GM21360 (cell line): ENCODE measurements at regions not wholly inside any gene's neighbourhood (a gene's known extent, or its start where the extent isn't known, plus 50 kb on each side); places are given as distances from the start of the nearest gene placed in this dataset.
"Not testable (repeated sequence)": the region's sequence is repeated elsewhere in the genome, so short reads cannot be mapped to it uniquely, and the experiment has no call there.

Source experiments
- ATAC-seq: cut with Tn5 transposase; IDR thresholded peaks from one replicate; pipeline ENCODE4 v1.9.1; 2021; ENCODE audit warnings: mild to moderate bottlenecking, moderate library complexity; ENCODE audit not compliant: unreplicated experiment

DNA sequence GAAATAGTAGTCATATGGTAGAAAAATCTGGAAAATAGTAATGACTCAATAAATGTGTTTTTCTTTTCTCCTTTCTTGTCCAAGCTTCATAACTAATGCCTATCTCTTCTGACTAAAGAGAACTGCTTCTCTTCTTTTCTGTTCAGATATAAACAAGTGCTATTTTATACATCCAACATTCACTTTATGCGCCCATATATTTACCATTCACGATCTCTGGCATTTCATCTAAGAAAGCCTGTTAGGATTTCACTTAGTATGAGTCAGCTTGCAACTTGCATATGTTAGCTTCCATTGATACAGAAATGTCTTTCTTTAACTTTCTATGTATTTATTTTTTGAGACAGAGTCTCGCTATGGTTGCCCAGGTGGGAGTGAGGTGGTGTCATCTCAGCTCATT is 224.9 kb downstream of the VAPA start:
- no peak for ATAC-seq

DNA sequence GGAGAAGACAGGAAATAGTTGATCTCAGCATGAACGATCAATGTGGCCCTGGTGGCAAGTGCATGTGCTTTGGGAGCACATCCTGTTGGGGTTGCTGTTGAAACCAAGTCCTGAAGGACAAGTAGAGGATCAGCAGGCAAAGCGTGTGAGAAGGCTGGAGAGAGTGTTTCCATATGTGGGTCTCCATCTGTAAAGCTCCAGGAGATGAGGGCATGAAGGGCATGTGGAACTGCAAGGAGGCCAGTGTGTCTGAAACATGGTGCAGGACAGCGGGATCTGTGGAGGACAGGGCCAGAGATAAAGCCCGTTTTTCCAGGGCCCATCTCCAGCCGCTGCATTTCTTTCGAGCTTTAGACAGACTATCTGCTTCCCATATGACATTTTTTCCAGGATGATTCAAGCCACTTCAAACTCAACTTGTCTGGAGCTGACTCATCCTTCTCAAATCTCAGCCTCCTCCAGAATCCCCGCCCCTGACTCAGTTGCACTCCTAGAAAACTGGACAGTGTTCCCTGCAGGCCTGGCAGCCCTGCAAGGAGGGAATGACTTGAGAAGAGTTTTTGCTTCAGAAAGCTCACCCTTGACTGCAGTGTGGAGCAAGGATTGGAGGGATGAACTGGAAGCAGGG is 226.1 kb downstream of the VAPA start:
- ATAC-seq: no peak

DNA sequence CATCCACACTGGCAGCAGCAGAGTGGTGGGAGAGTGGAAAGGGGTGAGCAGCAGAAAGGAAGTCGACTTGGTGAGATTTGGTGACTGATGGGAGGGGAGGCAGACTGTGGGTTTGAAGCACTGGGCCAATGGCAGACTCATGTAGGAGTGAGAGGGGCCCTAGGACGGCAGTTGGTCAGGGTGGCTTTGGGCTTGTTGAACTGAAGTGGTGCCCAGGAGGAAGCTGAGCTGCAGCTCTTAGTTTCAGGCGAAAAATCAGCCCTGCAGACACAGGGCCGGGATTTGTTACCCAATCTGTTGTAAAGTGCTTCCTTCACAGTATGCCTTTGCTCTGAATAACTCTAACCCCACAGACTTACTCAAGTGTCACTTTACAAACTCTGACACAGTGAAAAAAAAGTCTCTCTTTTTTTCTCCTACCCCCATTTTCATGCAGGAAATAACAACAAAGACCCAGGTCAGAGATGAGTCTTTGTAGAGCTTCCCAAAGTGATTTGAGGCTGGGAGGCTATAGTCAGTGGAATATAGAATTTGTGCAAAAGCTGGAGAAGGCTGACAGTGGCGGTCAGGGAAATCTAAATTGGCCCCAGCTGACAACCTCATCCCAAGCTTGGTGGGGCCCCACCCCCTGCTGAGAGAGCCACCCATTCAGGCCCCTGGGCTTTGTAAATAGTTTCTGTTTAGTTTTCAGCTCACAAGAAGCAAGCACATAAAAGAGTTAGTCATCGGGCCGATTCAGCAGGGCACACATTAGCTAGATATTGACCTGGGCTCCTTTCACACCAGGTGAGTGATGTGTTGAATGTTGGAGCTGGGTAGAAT is 226.9 kb downstream of the VAPA start:
- ATAC-seq: no peak

GRCh38 chr18:10141559-10141958 is 227.7 kb downstream of the VAPA start:
- ATAC-seq: no peak

DNA sequence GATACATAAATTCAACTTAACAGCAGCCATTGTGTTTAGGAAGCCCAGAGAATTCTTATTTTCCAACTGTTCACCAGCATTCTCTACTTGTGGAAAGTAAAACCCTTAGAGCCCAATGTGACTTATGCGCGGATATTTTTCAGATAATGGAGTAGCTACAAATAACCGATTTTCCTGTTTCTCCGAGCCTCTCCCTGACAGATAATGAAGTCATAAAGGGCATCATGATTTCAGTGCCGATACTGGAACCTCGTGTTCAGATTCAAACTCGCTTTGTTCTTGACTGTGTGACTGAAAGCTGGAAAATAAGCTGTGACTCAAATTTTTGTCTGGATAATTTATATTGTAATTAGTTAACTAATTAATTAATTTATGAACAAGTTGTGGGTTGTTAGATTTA is 228.2 kb downstream of the VAPA start:
- no peak for ATAC-seq

GRCh38 chr18:10142496-10143160 is 228.8 kb downstream of the VAPA start:
- no peak for ATAC-seq

- no peak for ATAC-seq
These were observed 229.8 kb downstream of the VAPA start for GRCh38 chr18:10143596-10143995.

GRCh38 chr18:10145546-10145945 is 231.7 kb downstream of the VAPA start:
- ATAC-seq: no peak

GRCh38 chr18:10147226-10147625 is 233.4 kb downstream of the VAPA start:
- ATAC-seq: no peak

DNA sequence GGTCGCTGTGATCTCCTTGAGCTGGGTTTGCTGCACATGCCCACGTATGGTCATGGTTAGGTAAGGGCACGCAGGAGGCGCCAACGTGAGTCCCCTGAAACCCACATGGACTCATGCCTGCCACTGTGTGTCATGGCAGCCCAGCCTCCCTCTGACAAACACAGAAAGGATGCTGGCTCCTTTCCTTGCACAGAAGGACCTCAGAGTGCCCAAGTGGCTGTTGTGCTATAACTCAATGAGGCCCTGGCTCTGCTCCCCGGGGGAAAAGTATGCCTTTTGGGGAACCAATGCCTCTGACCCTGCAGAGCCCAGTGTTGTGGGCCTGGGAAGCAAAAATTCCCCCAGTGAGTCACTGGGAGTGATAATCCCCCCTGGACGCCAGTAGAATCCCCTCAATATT is 233.9 kb downstream of the VAPA start:
- ATAC-seq: no peak

DNA sequence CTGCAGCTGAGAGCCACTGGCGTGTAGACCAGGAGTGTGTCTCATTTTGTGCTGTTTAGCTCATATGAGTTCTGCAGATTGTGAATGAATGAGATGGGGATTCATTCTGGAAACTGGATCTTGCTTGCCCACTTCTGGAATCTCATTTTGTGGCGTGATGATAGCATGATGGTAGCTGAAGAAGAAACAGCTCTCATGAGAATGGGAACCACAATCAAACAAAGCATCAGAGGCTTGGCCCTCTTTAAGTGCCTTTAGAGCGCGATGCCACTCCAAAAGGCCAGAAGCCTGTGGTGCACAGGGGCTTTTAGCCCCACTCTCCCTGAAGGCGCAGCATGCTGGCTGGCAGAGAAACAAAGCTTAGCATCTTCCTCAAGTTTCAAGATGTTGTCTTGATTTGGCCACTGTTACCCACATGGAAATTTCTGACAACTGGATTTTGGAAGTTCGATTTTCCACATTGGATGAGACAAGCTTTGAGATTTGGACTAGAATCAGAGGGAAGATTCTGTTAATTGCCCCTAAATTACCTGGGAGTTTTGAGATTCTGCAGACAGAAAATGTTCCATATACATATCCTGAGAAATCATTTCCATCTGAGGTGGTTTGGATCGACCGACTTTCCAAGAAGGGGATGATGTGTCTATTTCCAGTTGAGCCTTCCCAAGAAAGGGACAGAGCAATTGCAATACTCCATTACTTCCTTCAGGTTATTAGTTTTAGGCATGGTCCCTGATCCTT is 234.5 kb downstream of the VAPA start:
- ATAC-seq: no peak

GRCh38 chr18:10149768-10150556 is 236.1 kb downstream of the VAPA start:
- no peak for ATAC-seq

GRCh38 chr18:10150576-10150975 is 236.8 kb downstream of the VAPA start:
- ATAC-seq: not testable (repeated sequence)

GRCh38 chr18:10152475-10152874 is 238.7 kb downstream of the VAPA start:
- ATAC-seq: no peak

DNA sequence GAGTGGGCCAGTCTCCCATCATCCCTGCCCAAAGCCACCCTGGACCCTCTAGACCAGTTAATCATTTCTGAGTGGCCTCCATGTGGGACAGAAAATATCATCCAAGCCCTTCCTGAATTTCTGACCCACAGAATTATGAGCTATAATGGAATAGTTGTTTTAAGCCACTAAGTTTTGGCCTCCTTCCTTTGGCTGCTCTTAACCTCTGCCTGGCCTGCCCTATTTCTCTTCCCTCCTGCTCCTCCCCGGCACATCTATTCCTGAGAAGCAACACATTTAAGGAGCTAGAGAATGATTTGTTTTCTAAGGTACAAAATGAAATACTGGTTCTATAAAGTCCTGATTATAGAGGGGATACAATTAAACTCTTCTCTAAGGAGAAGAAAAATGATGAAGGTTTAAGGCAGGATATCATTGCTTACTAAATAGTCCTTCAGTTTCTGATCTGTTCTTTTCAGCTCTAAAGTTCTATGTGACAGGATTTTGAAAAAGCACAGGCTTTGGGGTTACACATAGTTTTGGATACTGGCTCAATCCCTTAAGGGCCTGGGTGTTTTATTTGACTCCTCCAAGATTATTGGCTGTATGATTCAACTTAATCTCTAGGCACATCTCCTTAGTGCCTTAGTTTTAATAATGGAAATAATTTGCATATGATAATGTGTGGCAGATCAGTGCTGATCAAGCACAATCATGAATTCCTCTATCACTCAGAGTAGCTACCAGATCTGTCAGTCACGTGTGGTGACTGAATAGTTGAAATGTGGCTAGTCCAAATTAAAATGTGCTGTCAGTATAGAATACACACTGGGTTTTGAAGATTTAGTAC is 240.3 kb downstream of the VAPA start:
- no peak for ATAC-seq

GRCh38 chr18:10157706-10158105 is 243.9 kb downstream of the VAPA start:
- no peak for ATAC-seq

DNA sequence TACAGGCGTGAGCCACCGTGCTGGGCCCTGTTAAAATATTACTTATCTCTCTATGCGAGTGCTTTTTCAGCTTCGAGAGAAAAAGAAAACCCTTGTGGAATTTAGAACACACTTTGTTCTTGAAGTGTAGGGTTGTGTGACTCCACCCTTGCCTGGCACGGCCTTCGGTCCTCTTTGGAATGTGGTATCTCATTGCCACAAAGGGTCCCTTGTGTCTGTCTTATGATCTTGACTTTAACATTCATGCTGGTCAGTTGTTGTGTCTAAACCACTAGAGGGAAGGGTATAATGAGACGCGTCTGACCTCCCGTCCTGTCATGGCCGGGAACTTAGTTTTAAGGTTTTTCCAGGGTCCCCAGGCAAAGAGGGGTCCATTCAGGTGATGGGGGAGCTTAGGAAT is 246.4 kb downstream of the VAPA start:
- no peak for ATAC-seq

DNA sequence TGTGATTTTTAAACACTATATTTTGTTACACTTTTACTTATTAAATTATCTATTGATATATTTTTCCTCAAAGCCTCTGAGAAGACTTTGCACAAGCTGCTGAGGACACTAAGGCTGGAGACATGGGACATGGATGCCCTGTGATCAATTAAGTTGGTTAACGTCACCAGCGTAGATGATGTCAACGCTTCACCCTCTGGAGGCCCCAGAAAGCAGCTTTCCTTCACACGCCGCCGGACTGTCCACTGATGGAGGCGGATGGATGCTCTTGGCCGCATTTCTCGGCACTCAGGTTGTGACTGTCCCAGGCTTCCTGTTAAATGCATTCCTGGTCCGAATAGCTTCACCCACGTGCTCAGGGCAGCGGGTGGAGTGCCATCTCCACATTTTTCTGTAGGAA is 247.5 kb downstream of the VAPA start:
- no peak for ATAC-seq

GRCh38 chr18:10162340-10162739 is 248.5 kb downstream of the VAPA start:
- ATAC-seq: no peak
